ENCODE measurements at regions not wholly inside any gene's neighbourhood (a gene's known extent, or its start where the extent isn't known, plus 50 kb on each side); places are given as distances from the start of the nearest gene placed in this dataset.

DNA sequence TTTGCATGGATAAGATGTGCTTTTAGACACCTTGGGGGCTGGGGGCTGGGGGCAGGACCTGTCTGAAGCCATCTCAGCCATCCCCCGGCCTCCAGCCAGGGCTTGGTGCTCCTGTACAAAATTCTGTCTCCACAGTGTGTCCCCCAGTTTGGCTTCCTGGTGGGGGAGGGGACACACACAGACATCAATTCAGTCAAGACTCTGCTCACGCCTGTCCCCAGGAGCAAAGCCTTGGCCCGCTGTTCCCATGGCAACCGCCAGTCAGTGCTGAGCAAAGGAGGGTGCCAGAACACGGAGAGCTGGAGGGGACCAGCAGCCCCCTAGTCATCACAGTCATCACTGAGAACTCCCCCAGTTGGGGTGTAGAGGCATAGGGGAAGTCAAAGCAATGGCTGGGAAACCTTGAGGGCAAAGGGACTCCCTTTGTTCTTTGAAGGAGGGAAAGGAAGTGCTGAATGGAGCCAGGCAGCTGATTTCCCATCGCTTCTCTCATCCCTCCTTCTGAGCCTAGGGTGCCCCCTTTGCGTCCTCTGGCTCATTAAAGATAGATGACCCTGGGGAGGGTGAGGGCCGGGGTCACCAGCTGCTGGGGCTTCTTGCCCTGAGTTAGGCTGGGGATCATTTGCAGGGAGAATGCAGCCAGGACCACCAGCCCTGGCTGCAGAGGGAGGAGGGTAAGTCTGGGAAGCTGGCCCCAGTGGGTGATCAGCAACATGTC is 134.9 kb upstream of the IPO9 start:
- H3K4me3 ChIP-seq (ENCODE audit: low read depth, low read length): no peak overlapping the region

DNA sequence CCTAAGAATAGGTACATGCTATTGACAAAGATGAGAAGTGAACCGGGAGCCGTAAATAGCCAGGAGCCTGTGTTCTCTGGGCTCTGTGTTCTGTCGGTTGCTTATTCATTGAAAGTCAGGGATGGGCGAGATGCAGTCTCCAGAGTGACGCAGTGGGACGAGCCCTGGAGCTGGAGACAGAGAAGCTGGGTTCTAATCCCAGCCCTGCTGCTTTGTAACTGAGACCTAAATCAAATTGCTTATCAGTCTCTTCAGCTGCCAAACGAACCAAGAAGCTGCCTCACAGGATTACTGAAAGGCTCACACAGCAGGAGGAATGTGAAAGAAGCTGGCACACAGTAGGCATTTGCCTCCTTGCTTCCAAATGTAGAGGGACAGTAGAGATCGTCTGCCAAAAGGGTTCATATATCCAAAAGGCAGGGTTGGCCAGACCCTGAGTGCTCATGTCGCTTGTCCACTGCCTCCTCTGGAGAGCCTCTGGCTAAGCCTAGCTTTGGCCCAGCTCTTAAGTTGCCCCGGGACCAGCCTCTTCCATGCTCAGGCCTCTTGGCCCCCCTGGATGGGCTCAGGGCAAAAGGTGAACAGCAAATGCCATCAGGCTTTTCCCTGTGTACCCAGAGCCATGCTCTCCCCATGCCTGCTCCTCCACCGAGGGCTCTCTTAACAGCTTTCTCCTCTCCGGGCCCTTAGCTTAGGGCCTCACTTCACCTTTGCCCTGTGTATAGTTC is 134.2 kb upstream of the IPO9 start:
- no peak overlapping the region for H3K4me3 ChIP-seq (ENCODE audit: low read depth, low read length)
- no peak for DNase-seq (ENCODE audit: low read depth)

More for the DNA sequence above, 134.9 kb upstream of the IPO9 start:
- TF ChIP-seq CTCF (IDR thresholded peaks at IDR 0.05; ENCODE audit: insufficient read depth, low read length): no peak
- no peak for DNase-seq (ENCODE audit: low read depth)

DNA sequence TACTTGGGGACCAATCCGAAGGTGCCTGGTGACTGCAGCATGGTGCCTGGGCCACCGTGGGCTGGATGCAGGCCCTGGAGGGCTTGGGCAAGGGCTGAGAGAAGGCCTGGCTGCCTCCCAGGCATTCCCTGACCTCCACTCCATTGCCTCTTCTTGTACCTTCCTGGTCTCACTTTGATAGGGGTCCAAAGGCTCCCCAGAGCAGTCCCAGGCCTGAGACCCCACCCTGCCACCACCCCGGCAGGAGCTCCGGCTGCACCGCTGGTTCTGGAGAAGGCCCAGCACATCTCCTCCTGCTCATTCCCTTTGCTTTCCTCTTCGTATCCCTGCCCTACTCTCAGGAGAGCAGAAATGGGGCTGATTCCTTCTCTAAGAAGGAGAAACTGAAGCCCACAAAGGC is 133.3 kb upstream of the IPO9 start:
- H3K4me3 ChIP-seq (ENCODE audit: low read depth, low read length): no peak overlapping the region
- no peak for TF ChIP-seq CTCF (IDR thresholded peaks at IDR 0.05; ENCODE audit: insufficient read depth, low read length)

More for the DNA sequence above, 134.2 kb upstream of the IPO9 start:
- TF ChIP-seq CTCF (IDR thresholded peaks at IDR 0.05; ENCODE audit: insufficient read depth, low read length): no peak

GRCh38 chr1:201696217-201696761 is 132.7 kb upstream of the IPO9 start:
- peak; percentile 98 for DNase-seq (ENCODE audit: low read depth)

More for the DNA sequence above, 133.3 kb upstream of the IPO9 start:
- no peak for DNase-seq (ENCODE audit: low read depth)

DNA sequence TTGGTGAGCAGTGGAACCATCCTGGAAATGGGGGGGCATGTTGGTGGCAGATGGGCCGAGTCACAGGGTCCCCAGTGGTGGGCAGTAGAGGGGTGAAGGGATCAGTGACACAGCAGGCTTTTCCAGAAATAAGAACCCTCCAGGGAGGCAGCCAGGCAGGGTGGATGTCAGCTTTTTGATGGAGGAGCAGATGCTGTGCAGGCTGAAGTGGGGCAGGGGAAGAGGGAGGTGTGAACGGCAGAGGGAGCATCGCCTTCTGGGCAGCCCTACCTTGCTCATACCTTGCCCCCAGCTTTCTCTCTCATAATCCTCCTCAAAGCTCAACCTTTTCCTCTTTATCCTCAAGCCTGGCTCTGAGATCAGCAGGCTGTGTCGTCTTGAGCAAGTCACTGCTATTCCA is 131.8 kb upstream of the IPO9 start:
- TF ChIP-seq CTCF (IDR thresholded peaks at IDR 0.05; ENCODE audit: insufficient read depth, low read length): no peak
- no peak for DNase-seq (ENCODE audit: low read depth)
- H3K4me3 ChIP-seq (ENCODE audit: low read depth, low read length): no peak overlapping the region

More at GRCh38 chr1:201696217-201696761, 132.7 kb upstream of the IPO9 start:
- peak; percentile 11 for TF ChIP-seq CTCF (IDR thresholded peaks at IDR 0.05; ENCODE audit: insufficient read depth, low read length)
- no peak overlapping the region for H3K4me3 ChIP-seq (ENCODE audit: low read depth, low read length)

- TF ChIP-seq CTCF (IDR thresholded peaks at IDR 0.05; ENCODE audit: insufficient read depth, low read length): no peak
- H3K4me3 ChIP-seq (ENCODE audit: low read depth, low read length): no peak overlapping the region
- no peak for DNase-seq (ENCODE audit: low read depth)
Observed at GRCh38 chr1:201701831-201702230, 127.1 kb upstream of the IPO9 start.
